ENCODE measurements at regions not wholly inside any gene's neighbourhood (a gene's known extent, or its start where the extent isn't known, plus 50 kb on each side); places are given as distances from the start of the nearest gene placed in this dataset.

GRCh38 chr5:5685737-5686136, 263.3 kb downstream of the ICE1 start:
- ChIA-PET CTCF (no interaction called here), POLR2A (no interaction called here)
- H3K4me3 Mint-ChIP-seq = no peak overlapping the region
- no peak for TF ChIP-seq CTCF (IDR thresholded peaks at IDR 0.05)
- H3K36me3 Mint-ChIP-seq (ENCODE audit: low read depth) = no peaks in the 10 kb centered on the region
- intact Hi-C loops (cut with micrococcal nuclease) = no loop called here
- no peaks in the 10 kb centered on the region for H3K4me1 Mint-ChIP-seq
- no peak overlapping the region for H3K27ac Mint-ChIP-seq
- H3K9me3 Mint-ChIP-seq = no peaks in the 10 kb centered on the region
- no peak for ATAC-seq (ENCODE audit: low read depth)
- H3K27me3 Mint-ChIP-seq = peaks cover 7% of the 10 kb centered on the region
- no peak for DNase-seq

DNA sequence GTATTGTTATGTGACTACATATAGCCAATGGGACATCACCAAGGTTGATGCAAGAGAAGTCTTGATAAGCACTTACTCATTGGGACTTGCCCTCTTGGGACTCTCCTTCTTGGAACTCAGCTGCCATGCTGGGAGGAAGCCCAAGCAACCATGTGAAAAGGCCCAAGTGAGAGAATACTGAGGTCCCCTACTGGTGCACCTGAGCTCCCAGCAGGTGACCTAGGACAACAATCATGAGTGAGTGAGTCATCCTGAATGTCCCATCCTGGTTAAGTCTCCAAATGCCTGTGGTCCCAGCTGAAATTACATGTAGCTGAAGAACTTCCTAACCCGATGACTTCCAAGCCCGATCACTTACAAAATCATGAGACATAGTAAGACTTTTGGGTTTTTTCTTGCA, 260.7 kb downstream of the ICE1 start:
- CTCF ChIA-PET = no interaction called here

GRCh38 chr5:5678909-5679308, 256.4 kb downstream of the ICE1 start:
- Mint-ChIP-seq H3K36me3 (ENCODE audit: low read depth) (no peaks in the 10 kb centered on the region), H3K9me3 (peaks cover 2% of the 10 kb centered on the region), H3K4me3 (no peak overlapping the region), H3K27ac (no peak overlapping the region), H3K4me1 (peaks cover 8% of the 10 kb centered on the region), H3K27me3 (no peaks in the 10 kb centered on the region)
- ATAC-seq (ENCODE audit: low read depth) (no peak), DNase-seq (no peak)
- TF ChIP-seq CTCF (IDR thresholded peaks at IDR 0.05) = no peak
- intact Hi-C loops (cut with micrococcal nuclease) = no loop called here
- ChIA-PET CTCF (no interaction called here), POLR2A (no interaction called here)

More for the DNA sequence above, 260.7 kb downstream of the ICE1 start:
- POLR2A ChIA-PET = no interaction called here
- TF ChIP-seq CTCF (IDR thresholded peaks at IDR 0.05) = no peak
- Mint-ChIP-seq H3K4me3 (no peak overlapping the region), H3K4me1 (no peaks in the 10 kb centered on the region), H3K27ac (no peak overlapping the region), H3K27me3 (peaks cover 2% of the 10 kb centered on the region), H3K36me3 (ENCODE audit: low read depth) (no peaks in the 10 kb centered on the region), H3K9me3 (no peaks in the 10 kb centered on the region)
- DNase-seq (no peak), ATAC-seq (ENCODE audit: low read depth) (no peak)
- intact Hi-C loops (cut with micrococcal nuclease) = no loop called here

DNA sequence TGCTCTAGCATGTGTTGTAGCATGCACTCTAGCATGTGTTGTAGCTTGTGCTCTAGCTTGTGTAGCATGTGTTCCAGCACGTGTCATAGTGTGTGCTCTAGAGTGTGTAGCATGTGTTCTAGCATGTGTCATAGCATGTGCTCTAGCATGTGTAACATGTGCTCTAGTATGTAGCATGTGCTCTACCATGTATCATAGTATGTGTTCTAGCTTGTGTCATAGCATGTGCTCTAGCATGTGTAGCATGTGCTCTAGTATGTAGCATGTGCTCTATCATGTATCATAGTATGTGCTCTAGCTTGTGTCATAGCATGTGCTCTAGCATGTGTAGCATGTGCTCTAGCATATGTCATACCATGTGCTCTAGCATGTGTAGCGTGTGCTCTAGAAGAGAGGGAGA, 255.3 kb downstream of the ICE1 start:
- Mint-ChIP-seq H3K4me1 (peaks cover 8% of the 10 kb centered on the region), H3K36me3 (ENCODE audit: low read depth) (no peaks in the 10 kb centered on the region), H3K4me3 (no peak overlapping the region), H3K9me3 (peaks cover 2% of the 10 kb centered on the region), H3K27me3 (no peaks in the 10 kb centered on the region), H3K27ac (no peak overlapping the region)
- no peak for DNase-seq
- CTCF ChIA-PET = no interaction called here
- intact Hi-C loops (cut with micrococcal nuclease) = no loop called here
- no peak for ATAC-seq (ENCODE audit: low read depth)
- POLR2A ChIA-PET = no interaction called here
- TF ChIP-seq CTCF (IDR thresholded peaks at IDR 0.05) = no peak

GRCh38 chr5:5676218-5676617, 253.7 kb downstream of the ICE1 start:
- no peak for DNase-seq
- CTCF ChIA-PET = no interaction called here

More at GRCh38 chr5:5676218-5676617, 253.7 kb downstream of the ICE1 start:
- H3K36me3 Mint-ChIP-seq (ENCODE audit: low read depth) = no peaks in the 10 kb centered on the region
- POLR2A ChIA-PET = interaction anchor here (0.6 kb wide), 1 partner anchor 179 kb away, joined by 3 read pairs; no protein-coding TSS in a partner anchor
- no peak for ATAC-seq (ENCODE audit: low read depth)
- no peak overlapping the region for H3K4me3 Mint-ChIP-seq
- H3K9me3 Mint-ChIP-seq = peaks cover 2% of the 10 kb centered on the region
- intact Hi-C loops (cut with micrococcal nuclease) = no loop called here
- H3K4me1 Mint-ChIP-seq = peaks cover 8% of the 10 kb centered on the region
- no peaks in the 10 kb centered on the region for H3K27me3 Mint-ChIP-seq
- TF ChIP-seq CTCF (IDR thresholded peaks at IDR 0.05) = no peak
- no peak overlapping the region for H3K27ac Mint-ChIP-seq
